Lower leg skin (tissue), 3 donors: ENCODE measurements at regions not wholly inside any gene's neighbourhood (a gene's known extent, or its start where the extent isn't known, plus 50 kb on each side); places are given as distances from the start of the nearest gene placed in this dataset.

ENCODE experiments used
- CTCF ChIP-seq, 3 donors: fragments of 450-650 bp; IDR thresholded peaks; one replicate each; pipeline ENCODE4 v1.5.1; 2016; ENCODE audit warnings: antibody characterized with exemption in 3 of 3, mild to moderate bottlenecking in 3 of 3, moderate library complexity in 2 of 3
- POLR2A ChIP-seq, 2 donors: fragments of 450-650 bp; IDR thresholded peaks; one replicate each; pipeline ENCODE4 v1.6.1; 2016 to 2017; ENCODE audit warnings: antibody characterized with exemption in 2 of 2, mild to moderate bottlenecking in 1 of 2, moderate library complexity in 1 of 2

GRCh38 chr4:54539500-54540029 lies 118.2 kb upstream of the KIT start:
- no peak for TF ChIP-seq POLR2A (IDR thresholded peaks at IDR 0.05)
- TF ChIP-seq CTCF (IDR thresholded peaks at IDR 0.05): no peak
